Glomerular visceral epithelial cell (primary cell): ENCODE measurements at regions not wholly inside any gene's neighbourhood (a gene's known extent, or its start where the extent isn't known, plus 50 kb on each side); places are given as distances from the start of the nearest gene placed in this dataset.
A peak's percentile ranks its signal among the peaks of the same experiment; 100 is the strongest.
"Not testable (repeated sequence)": the region's sequence is repeated elsewhere in the genome, so short reads cannot be mapped to it uniquely, and the experiment has no call there.

Source experiments
- DNase-seq: peaks from one replicate; pipeline ENCODE4 v3.0.0-alpha.2; 2016; ENCODE audit errors: extremely low spot score

DNA sequence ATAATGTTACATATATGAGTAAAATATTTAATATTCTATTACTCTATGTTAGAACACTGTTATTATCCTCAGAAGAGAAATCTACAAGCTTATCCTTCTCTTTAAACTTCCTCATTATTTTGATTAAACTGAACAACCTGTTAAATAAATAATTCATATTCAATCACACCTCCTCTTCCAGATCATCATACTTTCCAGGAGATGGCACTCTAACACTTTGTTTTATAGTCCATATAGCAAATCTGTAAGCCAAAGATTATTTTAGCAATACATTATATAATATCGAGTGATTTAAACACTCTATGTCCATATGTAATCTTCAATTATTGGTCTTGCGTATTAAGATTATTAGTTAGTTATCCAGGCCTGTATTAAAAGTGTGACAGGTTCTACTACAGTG is 694.1 kb downstream of the ANKRD7 start:
- peak; percentile 24 for DNase-seq

DNA sequence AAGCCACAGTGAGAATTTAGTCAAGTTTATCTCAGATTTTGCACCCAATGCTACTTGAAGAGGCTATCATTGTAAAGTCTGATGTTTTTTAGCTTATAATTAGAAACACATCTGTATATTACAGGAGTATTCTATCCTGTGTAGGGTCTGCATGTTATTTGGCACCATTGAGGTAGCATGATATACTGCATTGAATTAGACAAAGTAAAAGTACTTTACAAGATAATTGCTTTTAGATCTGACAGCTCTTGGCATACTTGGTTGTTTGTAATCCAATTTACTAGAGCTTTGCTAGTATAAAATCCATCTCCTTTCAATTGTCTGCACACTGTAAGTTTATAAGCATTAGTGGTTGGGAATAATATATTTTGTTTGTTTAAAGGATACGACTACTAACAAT is 714.3 kb downstream of the ANKRD7 start:
- no peak for DNase-seq

DNA sequence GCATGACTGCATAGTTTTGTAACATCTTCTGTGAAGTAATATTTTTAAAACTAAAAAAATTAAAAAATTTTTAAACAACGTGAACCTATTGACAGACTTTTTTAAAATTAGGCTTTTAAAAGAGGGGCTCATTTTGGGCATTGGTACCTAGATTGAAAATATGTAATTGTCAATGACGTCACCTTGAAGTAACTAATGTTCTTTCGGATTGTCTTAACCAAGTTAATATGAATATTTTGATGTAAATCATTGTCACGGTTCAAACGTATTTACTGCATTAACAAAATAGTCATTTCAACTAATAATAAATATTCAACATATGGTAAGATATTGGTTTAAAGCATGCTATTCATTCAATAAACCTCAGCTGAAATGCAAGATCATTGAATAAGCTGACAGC is 719.8 kb downstream of the ANKRD7 start:
- DNase-seq: no peak

DNA sequence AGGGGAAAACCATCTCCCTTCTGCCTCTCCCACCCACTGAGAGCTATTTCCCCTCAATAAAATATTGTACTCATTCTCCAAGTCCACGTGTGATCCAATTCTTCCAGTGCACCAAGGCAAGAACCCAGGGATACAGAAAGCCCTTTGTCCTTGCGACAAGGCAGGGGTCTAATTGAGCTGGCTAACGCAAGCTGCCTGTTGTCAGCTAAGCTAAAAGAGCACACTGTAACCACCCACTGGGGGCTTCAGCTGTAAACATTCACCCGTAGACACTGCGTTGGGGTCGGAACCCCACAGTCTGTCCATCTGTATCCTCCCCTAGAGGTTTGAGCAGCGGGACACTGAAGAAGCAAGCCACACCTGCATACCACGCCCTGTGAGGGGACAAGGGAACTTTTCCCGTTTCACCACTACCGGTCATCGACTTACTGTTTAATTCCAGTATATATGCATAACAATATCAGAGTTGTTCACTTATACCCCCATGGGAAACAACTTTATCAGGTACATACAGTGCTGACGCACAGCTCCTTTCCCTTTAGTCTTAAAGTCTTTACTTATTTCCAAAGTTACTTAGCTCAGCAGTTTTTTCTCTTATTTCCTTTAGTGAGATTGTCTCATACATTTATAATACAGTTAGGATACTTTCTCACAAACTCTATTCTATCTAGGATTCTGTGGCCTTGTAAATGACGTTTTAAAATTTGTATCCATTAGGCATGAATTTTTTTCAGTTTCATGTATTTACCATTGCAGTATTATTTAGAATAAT is 721.6 kb downstream of the ANKRD7 start:
- no peak for DNase-seq

DNA sequence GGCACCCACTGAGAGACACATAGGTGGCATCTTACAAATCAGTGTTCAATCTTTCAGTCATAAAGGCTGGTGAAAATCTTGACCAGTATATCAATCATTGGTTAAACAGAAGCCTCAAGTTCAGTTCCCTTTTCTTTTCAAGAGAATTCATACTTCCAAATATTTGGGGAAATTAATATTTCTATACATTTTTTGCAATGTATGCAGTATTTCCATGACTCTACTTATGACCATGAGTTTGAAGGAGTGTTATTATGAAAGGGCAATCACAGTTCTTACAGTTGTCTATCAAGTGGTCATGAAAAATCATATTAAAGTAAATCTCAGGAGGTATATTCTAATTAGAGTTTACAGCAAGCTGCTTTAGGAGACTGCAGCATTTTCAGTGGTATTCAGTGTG is 724.0 kb downstream of the ANKRD7 start:
- no peak for DNase-seq

DNA sequence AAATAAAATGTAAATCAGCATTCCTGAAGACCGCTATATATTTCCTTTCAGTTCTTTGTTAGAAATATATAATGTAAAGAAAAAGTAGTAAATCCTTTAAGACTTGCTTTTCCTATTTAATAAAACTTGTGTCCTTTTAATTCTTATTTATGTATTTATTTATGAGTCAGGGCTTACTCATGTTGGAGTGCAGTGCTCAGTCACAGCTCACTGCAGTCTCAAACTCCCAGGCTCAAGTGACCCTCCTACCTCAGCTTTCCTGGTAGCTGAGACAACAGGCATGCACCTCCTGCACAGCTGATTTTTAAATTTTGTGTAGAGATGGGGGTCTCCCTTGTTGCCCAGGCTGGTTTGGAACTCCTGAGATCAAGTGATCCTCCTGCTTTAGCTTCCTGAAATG is 724.5 kb downstream of the ANKRD7 start:
- DNase-seq: peak; percentile 28

DNA sequence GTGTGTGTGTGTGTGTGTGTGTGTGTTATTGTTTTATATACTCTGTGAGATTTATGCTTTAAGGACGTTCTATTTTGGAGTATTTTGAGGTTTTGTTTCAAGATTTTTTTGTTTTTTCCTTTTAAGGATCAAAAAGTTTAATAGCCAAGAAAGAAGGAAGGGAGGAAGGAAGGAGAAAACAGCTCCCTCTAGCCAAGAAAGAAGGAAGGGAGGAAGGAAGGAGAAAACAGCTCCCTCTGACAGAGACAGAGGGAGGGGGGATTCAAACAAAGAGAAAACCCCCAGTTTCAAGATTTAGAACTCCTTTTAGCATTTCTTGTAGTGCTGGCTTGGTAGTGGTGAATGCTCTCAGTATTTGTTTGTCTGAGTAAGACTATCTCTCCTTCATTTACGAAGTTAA is 731.8 kb downstream of the ANKRD7 start:
- DNase-seq: not testable (repeated sequence)

DNA sequence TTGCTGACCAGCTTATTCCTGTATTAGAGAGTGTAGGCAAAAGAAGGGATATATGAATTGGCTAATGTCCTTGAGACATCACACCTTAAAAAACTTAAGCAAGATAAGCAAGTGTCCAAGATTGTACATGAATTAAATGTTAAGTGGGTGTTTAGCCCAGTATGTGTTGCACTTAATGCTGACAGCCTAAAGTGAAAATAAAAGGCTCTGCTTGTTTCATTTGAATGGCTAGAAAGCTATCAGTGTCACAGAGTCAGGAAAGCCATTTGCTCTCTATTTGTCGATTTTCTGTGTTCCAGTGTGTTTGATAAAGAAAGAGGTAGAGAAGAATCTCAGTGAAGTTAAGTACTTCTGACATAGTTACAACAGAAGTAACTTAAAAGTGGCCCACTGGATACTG is 744.9 kb downstream of the ANKRD7 start:
- DNase-seq: no peak

DNA sequence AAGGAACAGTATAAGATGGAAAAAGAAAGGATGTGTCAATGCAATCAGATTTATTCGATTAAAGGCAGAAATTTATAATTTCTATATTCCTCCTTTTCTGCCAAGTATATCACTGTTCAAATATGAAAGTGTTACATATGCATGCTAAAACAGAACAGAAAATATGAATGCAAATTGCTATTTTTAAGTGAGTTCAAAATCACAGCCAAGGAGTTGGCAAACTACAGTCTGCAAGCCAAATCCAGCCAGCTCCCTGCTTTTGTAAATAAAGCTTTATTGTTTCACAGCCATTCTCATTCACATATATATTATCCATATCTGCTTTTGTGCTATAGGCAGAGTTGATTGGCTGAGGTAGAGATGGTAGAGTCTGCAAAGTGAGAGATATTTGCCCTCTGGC is 747.2 kb downstream of the ANKRD7 start:
- no peak for DNase-seq

DNA sequence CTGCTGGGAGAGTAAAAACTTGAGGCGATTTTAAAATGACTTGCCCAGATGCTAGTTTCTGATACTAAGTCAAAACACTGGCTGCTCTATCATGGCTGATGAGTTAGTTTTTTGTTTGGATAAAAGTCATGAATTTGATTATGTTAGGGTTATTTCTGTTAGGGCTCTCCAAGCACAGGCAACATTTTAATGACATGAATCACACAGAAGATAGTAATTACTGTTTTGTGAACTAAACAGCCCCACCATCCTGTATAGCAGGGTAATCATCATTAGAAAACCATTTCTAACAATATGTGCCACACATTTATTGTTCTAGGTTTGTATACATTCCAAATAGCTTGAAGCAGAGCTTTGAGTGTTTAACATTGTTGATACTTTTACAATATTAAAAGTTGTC is 750.3 kb downstream of the ANKRD7 start:
- no peak for DNase-seq

DNA sequence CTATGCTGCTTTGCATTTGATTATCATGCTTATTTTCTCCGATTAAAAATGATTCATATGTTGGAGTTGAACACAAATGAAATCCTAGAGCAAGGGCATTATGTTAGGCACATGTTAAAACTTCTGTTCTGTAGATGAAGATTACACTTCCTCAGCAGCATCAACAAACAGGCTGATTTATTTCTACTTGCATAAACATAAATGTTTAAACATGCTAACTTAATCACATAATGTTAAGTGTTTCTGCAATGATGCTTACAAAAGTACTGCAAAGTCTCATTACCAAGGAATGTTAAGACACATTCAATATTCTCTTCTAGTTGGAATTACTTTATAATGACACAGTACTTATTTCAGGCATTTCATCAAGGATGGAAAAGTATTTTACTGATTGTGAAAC is 770.8 kb downstream of the ANKRD7 start:
- no peak for DNase-seq

DNA sequence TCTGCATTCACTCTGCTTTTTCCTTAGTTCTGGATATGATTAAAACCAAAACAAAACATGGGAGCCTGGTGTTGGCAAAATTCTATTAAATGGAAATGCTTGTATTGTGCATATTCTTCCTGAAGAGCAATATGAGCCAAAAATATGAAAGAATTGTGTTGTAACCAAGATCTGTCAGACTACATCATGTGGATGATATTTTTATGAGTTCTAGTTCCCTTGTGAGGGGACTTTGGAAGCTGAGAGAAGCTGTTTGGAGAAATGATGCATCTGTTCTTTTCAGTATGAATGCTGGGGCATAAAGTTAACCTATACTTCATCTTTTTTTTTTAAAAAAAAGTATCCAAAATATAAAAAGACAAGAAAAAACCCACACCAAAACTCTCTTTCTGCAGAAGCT is 782.7 kb downstream of the ANKRD7 start:
- DNase-seq: no peak

DNA sequence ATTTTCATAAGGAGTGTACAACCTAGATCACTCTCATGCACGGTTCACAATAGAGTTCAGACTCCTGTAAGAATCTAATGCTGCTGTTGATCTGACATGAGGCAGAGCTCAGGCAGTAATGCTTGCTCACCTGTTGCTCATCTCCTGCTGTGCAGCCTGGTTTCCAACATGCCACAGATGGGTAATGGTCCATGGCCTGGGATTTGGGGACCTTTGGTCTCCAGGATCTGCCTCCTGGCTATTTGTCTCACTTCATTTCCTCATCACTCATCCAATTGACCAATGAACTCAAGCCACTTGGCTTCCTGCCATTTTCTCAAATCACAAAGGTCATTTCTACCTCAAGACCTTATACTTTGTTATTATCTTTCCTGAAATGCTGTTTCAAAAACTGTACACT is 786.1 kb downstream of the ANKRD7 start:
- DNase-seq: no peak

DNA sequence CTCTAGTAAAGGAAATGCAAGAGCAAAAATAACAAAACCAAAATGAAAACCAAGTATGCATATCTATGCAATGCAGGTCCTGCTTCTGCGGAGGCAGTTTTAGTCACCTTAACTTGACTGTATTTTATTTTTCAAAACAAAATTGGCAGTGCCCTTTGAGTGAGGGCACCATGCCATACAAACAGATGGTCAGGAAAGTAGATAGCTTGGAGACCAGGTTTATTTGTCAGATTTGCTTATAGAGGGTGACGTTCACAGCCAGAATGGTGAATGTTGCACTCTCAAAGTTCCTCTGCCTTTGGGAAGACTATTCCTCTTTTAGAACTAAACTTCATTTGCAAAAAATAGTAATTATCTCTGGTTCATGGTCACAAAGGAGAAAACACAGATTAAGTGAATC is 801.9 kb downstream of the ANKRD7 start:
- no peak for DNase-seq

DNA sequence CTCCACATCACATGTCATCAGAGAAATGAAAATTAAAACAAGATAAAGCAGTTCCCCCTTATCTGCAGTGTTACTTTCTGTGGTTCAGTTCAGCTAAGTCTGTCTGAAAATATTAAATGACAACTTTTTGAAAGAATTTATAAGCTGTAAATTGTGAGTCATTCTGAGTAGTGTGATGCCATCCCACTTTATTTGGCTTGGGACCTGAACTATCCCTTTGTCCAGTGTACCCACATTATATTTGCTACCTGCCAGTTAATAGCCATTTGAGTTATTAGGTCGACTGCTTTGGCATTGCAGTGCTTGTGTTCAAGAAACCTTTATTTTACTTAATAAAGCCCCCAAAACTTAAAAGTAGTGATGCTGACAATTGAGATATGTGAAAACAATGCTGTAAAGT is 804.2 kb downstream of the ANKRD7 start:
- no peak for DNase-seq

DNA sequence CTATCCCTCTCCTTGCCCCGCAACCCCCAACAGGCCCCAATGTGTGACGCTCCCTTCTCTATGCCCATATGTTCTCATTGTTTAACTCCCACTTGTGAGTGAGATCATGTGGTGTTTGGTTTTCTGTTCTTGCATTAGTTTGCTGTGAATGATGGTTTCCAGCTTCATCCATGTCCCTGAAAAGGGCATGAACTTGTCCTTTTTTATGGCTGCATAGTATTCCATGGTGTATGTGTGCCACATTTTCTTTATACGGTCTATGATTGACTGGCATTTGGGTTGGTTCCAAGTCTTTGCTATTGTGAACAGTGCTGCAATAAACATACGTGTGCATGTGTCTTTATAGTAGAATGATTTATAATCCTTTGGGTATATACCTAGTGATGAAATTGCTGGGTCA is 807.6 kb downstream of the ANKRD7 start:
- DNase-seq: not testable (repeated sequence)

DNA sequence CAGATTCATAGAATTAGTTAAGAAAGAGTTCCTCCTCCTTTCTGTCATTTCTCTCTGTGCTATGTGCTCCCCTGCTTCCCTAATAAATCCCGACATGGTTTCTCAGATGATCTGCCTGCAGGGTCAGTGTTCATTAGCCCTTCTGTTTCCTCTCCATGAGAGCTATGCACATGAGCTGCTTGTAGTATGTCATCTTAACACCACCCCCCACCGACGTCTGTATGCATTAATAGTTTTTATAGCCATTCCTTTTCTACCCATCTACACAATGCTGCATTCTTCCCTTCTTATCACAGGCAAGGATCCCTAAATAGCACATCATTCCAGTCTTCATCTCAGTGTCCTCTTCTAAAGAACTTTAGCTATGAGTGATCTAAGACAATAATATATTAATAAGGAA is 809.1 kb downstream of the ANKRD7 start:
- no peak for DNase-seq

DNA sequence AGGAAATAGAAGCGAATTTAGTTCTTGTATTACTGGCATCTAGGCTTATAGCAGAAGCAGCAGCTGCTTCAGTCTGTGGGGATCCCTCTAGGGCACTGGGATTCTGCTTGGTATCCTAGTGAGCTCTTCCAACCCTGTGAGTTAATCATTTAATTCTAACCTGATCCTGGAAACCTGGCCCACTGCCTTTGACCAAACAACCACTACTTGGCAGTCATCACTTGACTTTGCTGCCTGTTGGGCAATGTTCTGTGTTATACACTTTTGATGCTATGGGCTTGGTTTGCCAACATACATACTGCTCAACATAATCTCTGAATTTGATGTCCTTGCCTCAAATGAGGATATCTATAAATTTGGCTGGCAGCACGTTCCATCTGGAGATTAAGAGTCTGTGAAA is 813.4 kb downstream of the ANKRD7 start:
- DNase-seq: peak; percentile 3

DNA sequence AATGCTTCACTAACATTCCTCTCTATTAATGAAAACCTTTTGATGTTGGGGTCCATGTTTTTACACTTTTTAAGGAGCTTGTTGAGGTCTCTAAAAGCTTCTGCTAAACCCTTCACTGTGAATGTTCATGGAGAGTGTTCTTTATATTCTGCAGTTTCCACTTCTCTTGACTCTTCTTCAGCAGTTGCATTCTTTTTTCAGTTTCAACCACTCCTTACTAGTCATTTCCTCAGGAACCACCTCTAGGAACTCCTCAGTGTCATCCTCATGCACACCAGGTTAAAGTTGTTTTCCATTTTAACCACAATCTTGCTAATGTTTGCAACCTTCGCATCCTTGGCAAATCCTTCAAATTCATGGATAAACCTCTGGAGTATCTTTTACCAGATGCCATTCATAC is 821.6 kb downstream of the ANKRD7 start:
- no peak for DNase-seq

DNA sequence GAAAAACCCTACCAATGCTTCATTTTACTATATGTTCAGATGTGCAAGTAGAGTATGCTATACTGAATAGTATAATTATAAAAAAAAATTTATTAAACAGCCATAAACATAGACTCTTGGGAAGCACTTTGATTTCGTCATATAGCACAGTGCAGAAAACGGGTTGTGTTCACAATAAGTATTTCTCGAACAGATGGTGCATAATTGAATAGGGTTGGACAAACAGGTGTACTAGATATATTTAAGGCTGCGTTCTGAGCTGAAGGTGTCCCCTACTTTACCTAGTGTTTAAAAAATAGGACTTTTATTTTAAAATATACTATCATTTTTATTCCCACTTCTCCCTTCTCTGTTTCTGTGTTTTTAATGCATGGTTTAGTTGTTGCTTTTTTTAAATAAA is 841.5 kb downstream of the ANKRD7 start:
- no peak for DNase-seq

DNA sequence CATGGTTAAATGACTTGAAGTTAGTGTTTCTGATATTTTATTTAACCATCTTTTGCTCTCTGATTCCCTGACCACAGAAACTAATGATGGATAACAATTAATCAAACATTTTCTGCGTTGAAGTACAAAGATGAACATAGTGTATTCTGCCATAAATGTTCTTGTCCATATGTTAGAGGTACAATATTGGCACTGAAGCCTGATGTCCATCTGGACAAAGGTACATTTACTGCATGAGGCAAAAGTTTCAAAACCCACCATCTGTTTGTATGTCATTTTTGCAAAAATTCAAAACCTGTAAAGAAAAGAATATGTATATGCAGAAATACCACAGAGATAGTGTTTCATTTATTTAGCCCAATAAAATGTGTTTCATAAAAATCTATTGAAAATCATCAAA is 861.5 kb downstream of the ANKRD7 start:
- no peak for DNase-seq

DNA sequence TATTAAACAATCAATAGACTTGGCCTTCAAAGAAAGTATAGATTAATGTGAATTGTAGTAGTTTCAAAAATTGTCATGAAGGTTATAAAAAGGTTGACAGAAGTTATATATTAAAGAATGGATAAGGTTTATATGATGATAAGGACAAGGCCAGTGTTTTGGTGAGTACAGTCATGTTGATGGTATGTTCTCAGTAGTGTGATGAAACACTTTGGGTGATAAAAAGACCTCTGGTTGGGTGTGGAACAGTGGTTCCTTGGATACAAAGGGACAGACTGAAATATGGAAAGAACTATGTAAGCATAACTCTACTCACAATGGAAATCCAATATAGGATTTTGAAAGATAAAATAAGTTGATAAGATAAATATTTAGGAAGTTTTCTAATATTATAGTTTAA is 866.3 kb downstream of the ANKRD7 start:
- peak; percentile 4 for DNase-seq

DNA sequence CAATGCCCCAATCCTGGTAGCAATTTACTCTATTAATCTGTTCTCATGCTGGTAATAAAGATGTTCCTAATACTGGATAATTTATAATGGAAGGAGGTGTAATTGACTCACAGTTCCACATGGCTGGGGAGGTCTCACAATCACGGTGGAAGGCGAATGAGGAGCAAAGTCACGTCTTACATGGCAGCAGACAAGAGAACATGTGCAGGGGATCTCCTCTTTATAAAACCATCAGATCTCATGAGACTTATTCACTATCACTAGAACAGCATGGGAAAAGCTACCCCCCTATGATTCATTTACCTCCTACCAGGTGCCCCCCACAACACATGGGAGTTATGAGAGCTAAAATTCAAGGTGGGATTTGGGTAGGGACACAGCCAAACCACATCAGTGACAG is 872.2 kb downstream of the ANKRD7 start:
- no peak for DNase-seq

DNA sequence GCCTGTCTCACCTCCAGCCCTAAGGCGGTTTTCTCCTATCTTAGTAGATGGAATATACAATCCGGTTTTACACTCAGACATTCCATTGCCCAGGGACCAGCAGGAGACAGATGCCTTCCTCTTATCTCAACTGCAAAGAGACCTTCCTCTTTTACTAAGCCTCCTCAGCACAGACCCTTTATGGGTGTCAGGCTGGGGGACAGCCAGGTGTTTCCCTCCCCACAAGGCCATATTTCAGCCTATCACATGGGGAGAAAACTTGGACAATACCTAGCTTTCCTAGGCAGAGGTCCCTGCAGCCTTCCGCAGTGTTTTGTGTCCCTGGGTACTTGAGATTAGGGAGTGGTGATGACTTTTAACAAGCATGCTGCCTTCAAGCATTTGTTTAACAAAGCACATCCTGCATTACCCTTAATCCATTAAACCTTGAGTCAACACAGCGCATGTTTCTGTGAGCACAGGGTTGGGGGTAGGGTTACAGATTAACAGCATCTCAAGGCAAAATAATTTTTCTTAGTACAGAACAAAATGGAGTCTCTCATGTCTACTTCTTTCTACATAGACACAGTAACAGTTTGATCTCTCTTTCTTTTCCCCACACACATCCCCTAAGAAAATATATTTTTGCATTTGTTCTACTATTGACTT is 876.2 kb downstream of the ANKRD7 start:
- not testable (repeated sequence) for DNase-seq
